Suprapubic skin (tissue), 4 donors: ENCODE measurements at regions not wholly inside any gene's neighbourhood (a gene's known extent, or its start where the extent isn't known, plus 50 kb on each side); places are given as distances from the start of the nearest gene placed in this dataset.

Experiments
- POLR2A ChIP-seq, 2 donors: fragments of 450-650 bp; IDR thresholded peaks; one replicate each; pipeline ENCODE4 v1.6.1; 2017; ENCODE audit warnings: antibody characterized with exemption in 2 of 2, mild to moderate bottlenecking in 2 of 2, moderate library complexity in 2 of 2
- POLR2AphosphoS5 ChIP-seq, 3 donors: sonication (generic); formaldehyde crosslinking; IDR thresholded peaks; one replicate each; pipeline ENCODE4 v1.6.1; 2017; ENCODE audit warnings: antibody characterized with exemption in 3 of 3
- TF ChIP-seq, protein P1 (sequence below), 2 donors: fragments of 200-600 bp in 1 of 2; fragments of 450-650 bp in 1 of 2; sonication (generic) in 1 of 2; IDR thresholded peaks; one replicate each; pipeline ENCODE4 v1.5.1; 2016 to 2019; ENCODE audit warnings: antibody characterized with exemption in 2 of 2, mild to moderate bottlenecking in 1 of 2, moderate library complexity in 1 of 2

DNA sequence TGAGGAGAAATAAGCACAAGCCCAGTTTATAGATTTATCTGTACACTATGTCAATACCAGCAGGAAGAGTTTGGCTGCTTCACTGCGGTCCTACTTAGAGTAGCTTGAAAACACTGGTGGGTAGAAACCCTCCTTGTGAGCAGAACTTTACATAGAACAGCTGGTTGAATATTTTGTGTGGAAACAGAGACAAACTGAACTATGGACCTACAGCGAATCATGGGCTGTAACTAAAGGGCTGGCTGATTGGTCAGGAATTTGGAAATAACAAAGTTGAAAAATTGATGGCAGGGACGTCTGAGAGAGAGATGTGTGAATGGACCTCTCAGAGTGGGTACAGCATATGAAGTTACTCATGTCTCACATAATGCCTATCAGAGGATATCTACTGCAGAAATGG lies 392.5 kb downstream of the MAN2A1 start:
- TF ChIP-seq, protein P1, sequence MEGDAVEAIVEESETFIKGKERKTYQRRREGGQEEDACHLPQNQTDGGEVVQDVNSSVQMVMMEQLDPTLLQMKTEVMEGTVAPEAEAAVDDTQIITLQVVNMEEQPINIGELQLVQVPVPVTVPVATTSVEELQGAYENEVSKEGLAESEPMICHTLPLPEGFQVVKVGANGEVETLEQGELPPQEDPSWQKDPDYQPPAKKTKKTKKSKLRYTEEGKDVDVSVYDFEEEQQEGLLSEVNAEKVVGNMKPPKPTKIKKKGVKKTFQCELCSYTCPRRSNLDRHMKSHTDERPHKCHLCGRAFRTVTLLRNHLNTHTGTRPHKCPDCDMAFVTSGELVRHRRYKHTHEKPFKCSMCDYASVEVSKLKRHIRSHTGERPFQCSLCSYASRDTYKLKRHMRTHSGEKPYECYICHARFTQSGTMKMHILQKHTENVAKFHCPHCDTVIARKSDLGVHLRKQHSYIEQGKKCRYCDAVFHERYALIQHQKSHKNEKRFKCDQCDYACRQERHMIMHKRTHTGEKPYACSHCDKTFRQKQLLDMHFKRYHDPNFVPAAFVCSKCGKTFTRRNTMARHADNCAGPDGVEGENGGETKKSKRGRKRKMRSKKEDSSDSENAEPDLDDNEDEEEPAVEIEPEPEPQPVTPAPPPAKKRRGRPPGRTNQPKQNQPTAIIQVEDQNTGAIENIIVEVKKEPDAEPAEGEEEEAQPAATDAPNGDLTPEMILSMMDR (IDR thresholded peaks at IDR 0.05): no peak
- TF ChIP-seq POLR2A (IDR thresholded peaks at IDR 0.05) (no peak), POLR2AphosphoS5 (IDR thresholded peaks at IDR 0.05) (no peak)
